Middle frontal gyrus (tissue), 1 donor: ENCODE measurements at regions not wholly inside any gene's neighbourhood (a gene's known extent, or its start where the extent isn't known, plus 50 kb on each side); places are given as distances from the start of the nearest gene placed in this dataset.

ENCODE experiments used
- DNase-seq: peaks from one replicate; pipeline ENCODE4 v3.0.0-alpha.2; 2015; ENCODE audit warnings: low spot score; ENCODE audit errors: extremely low spot score

- DNase-seq: no peak
Measured at GRCh38 chr2:122939796-122940195, 1085.3 kb upstream of the CNTNAP5 start.

- no peak for DNase-seq
Measured at GRCh38 chr2:122949523-122949922, 1075.6 kb upstream of the CNTNAP5 start.

GRCh38 chr2:122955776-122956175 is 1069.3 kb upstream of the CNTNAP5 start:
- no peak for DNase-seq

- no peak for DNase-seq
Measured at GRCh38 chr2:122960759-122961641, 1064.1 kb upstream of the CNTNAP5 start.

- no peak for DNase-seq
Measured at GRCh38 chr2:122966461-122966860, 1058.6 kb upstream of the CNTNAP5 start.

GRCh38 chr2:122977580-122977979 is 1047.5 kb upstream of the CNTNAP5 start:
- no peak for DNase-seq

- DNase-seq: peak; percentile 3
Measured at GRCh38 chr2:122980671-122981070, 1044.4 kb upstream of the CNTNAP5 start.

- DNase-seq: no peak
Measured at GRCh38 chr2:122982936-122983335, 1042.2 kb upstream of the CNTNAP5 start.

GRCh38 chr2:122988395-122989221 is 1036.5 kb upstream of the CNTNAP5 start:
- no peak for DNase-seq

GRCh38 chr2:122993592-122993991 is 1031.5 kb upstream of the CNTNAP5 start:
- no peak for DNase-seq

GRCh38 chr2:122999258-122999657 is 1025.8 kb upstream of the CNTNAP5 start:
- no peak for DNase-seq

- no peak for DNase-seq
Measured at GRCh38 chr2:122999821-123000220, 1025.3 kb upstream of the CNTNAP5 start.

GRCh38 chr2:123002660-123003248 is 1022.3 kb upstream of the CNTNAP5 start:
- no peak for DNase-seq

GRCh38 chr2:123015186-123015585 is 1009.9 kb upstream of the CNTNAP5 start:
- DNase-seq: no peak

GRCh38 chr2:123035541-123035940 is 989.5 kb upstream of the CNTNAP5 start:
- no peak for DNase-seq

GRCh38 chr2:123036300-123036699 is 988.8 kb upstream of the CNTNAP5 start:
- DNase-seq: no peak

- no peak for DNase-seq
Measured at GRCh38 chr2:123040506-123040905, 984.6 kb upstream of the CNTNAP5 start.

GRCh38 chr2:123043458-123043857 is 981.6 kb upstream of the CNTNAP5 start:
- DNase-seq: no peak

- no peak for DNase-seq
Measured at GRCh38 chr2:123045713-123046112, 979.4 kb upstream of the CNTNAP5 start.

- no peak for DNase-seq
Measured at GRCh38 chr2:123047186-123047585, 977.9 kb upstream of the CNTNAP5 start.

GRCh38 chr2:123051136-123051535 is 974.0 kb upstream of the CNTNAP5 start:
- DNase-seq: no peak

- DNase-seq: no peak
Measured at GRCh38 chr2:123061534-123061933, 963.6 kb upstream of the CNTNAP5 start.
